Endodermal cell (in vitro differentiated cells): ENCODE measurements at regions not wholly inside any gene's neighbourhood (a gene's known extent, or its start where the extent isn't known, plus 50 kb on each side); places are given as distances from the start of the nearest gene placed in this dataset.

Source experiments
- DNase-seq: peaks from one replicate; pipeline ENCODE4 v3.0.0-alpha.2; 2017
- H3K27ac ChIP-seq: 2 replicates; pipeline ENCODE4 v1.5.1; 2013; ENCODE audit warnings: mild to moderate bottlenecking, low read depth, low read length, moderate library complexity
- H3K27me3 ChIP-seq: 2 replicates; pipeline ENCODE4 v1.6.1; 2013; ENCODE audit warnings: mild to moderate bottlenecking, low read length, moderate library complexity; ENCODE audit not compliant: insufficient read depth, control insufficient read depth, poor library complexity, severe bottlenecking
- H3K36me3 ChIP-seq: 2 replicates; pipeline ENCODE4 v1.7.0; 2013; ENCODE audit warnings: mild to moderate bottlenecking, low read length, moderate library complexity; ENCODE audit not compliant: control insufficient read depth, insufficient read depth
- H3K4me1 ChIP-seq: one replicate; pipeline ENCODE4 v1.7.0; 2013; ENCODE audit warnings: low read length; ENCODE audit not compliant: control insufficient read depth, insufficient read depth
- H3K4me3 ChIP-seq: 2 replicates; pipeline ENCODE4 v1.5.1; 2013; ENCODE audit warnings: mild to moderate bottlenecking, low read length, moderate library complexity
- H3K9ac ChIP-seq: 2 replicates; pipeline ENCODE4 v1.6.1; 2013; ENCODE audit warnings: mild to moderate bottlenecking, low read length, moderate library complexity; ENCODE audit not compliant: poor library complexity, severe bottlenecking; ENCODE audit errors: extremely low read depth
- H3K9me3 ChIP-seq: 2 replicates; pipeline ENCODE4 v1.6.1; 2013; ENCODE audit warnings: mild to moderate bottlenecking, low read length, moderate library complexity; ENCODE audit not compliant: control insufficient read depth
- H3K27ac Mint-ChIP-seq: 2 replicates; pipeline ENCODE4 v1.8.0; 2020; ENCODE audit warnings: mixed read lengths
- H3K27me3 Mint-ChIP-seq: 2 replicates; pipeline ENCODE4 v1.8.0; 2021; ENCODE audit warnings: mild to moderate bottlenecking, mixed read lengths; ENCODE audit not compliant: insufficient read depth
- H3K36me3 Mint-ChIP-seq: 2 replicates; pipeline ENCODE4 v1.8.0; 2020; ENCODE audit warnings: low read depth, mixed read lengths
- H3K4me1 Mint-ChIP-seq: 2 replicates; pipeline ENCODE4 v1.8.0; 2020; ENCODE audit warnings: mixed read lengths
- H3K4me3 Mint-ChIP-seq: 2 replicates; pipeline ENCODE4 v1.8.0; 2020; ENCODE audit warnings: mild to moderate bottlenecking, moderate library complexity, mixed read lengths
- H3K9me3 Mint-ChIP-seq: 2 replicates; pipeline ENCODE4 v1.8.0; 2020; ENCODE audit warnings: mild to moderate bottlenecking, mixed read lengths
- CTCF ChIP-seq: fragments of 200-600 bp; sonication (generic); conservative IDR thresholded peaks from 2 replicates; pipeline ENCODE4 v1.5.0; 2021; ENCODE audit warnings: antibody characterized with exemption, mild to moderate bottlenecking
- WGBS, 2 experiments: methylation state at CpG; one replicate each; pipeline versions ENCODE4 v1.1.5 to v1.1.7; 2013; ENCODE audit warnings: missing lambda C conversion rate in 2 of 2, mixed read lengths in 1 of 2; ENCODE audit not compliant: insufficient coverage in 1 of 2, insufficient read length in 1 of 2; 5-methylcytosine and 5-hydroxymethylcytosine counted together

DNA sequence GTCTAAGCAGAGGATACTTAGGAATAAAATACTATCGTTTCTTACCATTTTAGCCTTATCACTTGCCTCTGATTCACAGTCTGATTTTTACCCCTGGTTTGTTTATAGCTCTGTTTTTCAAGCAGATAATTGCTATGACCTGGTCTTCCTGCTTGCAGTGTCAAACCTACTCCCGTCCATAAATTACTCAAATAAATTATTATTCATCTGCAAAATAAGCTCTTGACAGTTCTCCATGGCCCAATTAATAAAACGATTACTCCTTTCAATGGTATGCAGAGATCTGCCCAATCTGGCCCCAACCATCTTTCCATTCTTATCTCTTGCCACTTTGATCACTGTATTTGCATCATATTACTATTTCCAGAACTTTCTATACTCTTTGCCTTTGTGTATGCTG lies 354.0 kb downstream of the CCDC85A start:
- Mint-ChIP-seq H3K27me3 (no peaks in the 10 kb centered on the region), H3K27ac (no peak overlapping the region), H3K4me3 (no peak overlapping the region), H3K36me3 (no peaks in the 10 kb centered on the region), H3K9me3 (peaks cover 4% of the 10 kb centered on the region), H3K4me1 (peaks cover 8% of the 10 kb centered on the region)
- H3K9ac ChIP-seq, result no peak overlapping the region
- H3K9me3 ChIP-seq, result no peaks in the 10 kb centered on the region
- WGBS, 2 experiments, result 82 to 83% methylated on average over 2 to 3 of the region's 3 CpGs
- H3K4me1 ChIP-seq, result no peaks in the 10 kb centered on the region
- no peaks in the 10 kb centered on the region for H3K36me3 ChIP-seq
- no peaks in the 10 kb centered on the region for H3K27me3 ChIP-seq
- no peak for TF ChIP-seq CTCF
- no peak overlapping the region for H3K4me3 ChIP-seq
- DNase-seq, result no peak
- H3K27ac ChIP-seq, result no peak overlapping the region

- no peaks in the 10 kb centered on the region for H3K4me1 ChIP-seq
- Mint-ChIP-seq H3K9me3 (peaks cover 4% of the 10 kb centered on the region), H3K36me3 (no peaks in the 10 kb centered on the region), H3K27me3 (no peaks in the 10 kb centered on the region), H3K4me3 (no peak overlapping the region), H3K27ac (no peak overlapping the region), H3K4me1 (no peaks in the 10 kb centered on the region)
- no peaks in the 10 kb centered on the region for H3K9me3 ChIP-seq
- no peaks in the 10 kb centered on the region for H3K36me3 ChIP-seq
- 85% methylated on average over 2 of the region's 2 CpGs; no CpG with 5 or more reads in 1 of the 2 experiments for WGBS, 2 experiments
- no peak overlapping the region for H3K27ac ChIP-seq
- H3K9ac ChIP-seq, result no peak overlapping the region
- no peak overlapping the region for H3K4me3 ChIP-seq
- DNase-seq, result no peak
- no peaks in the 10 kb centered on the region for H3K27me3 ChIP-seq
- no peak for TF ChIP-seq CTCF
Measured at GRCh38 chr2:56539618-56540017, 355.8 kb downstream of the CCDC85A start.

DNA sequence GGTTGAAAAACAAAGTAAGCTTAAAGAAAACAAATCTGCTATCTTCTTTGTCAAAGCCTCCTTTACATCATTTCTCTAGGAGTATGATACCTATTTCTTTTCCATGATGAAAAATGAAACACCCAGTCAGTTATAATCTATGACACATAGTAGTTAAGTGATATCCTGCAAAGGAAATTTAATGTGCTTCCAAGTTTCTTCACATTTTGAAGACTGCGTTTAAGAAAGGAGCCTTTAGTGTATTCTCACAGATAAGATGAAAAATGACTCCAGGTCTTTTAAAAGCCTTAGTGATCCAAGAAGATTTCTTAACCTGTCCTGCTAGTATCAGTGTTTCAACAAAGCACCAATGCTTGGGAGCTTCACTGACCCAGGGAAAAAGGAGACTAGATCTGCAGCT lies 356.7 kb downstream of the CCDC85A start:
- Mint-ChIP-seq H3K4me3 (no peak overlapping the region), H3K27me3 (no peaks in the 10 kb centered on the region), H3K9me3 (peaks cover 4% of the 10 kb centered on the region), H3K4me1 (no peaks in the 10 kb centered on the region), H3K36me3 (no peaks in the 10 kb centered on the region), H3K27ac (no peak overlapping the region)
- H3K4me3 ChIP-seq, result no peak overlapping the region
- H3K9ac ChIP-seq, result no peak overlapping the region
- 54 to 75% methylated on average over 1 of the region's 1 CpG for WGBS, 2 experiments
- no peak for DNase-seq
- no peak overlapping the region for H3K27ac ChIP-seq
- no peaks in the 10 kb centered on the region for H3K4me1 ChIP-seq
- H3K36me3 ChIP-seq, result no peaks in the 10 kb centered on the region
- H3K27me3 ChIP-seq, result no peaks in the 10 kb centered on the region
- no peak for TF ChIP-seq CTCF
- no peaks in the 10 kb centered on the region for H3K9me3 ChIP-seq
